Tibial artery (tissue), 4 donors: ENCODE measurements at regions not wholly inside any gene's neighbourhood (a gene's known extent, or its start where the extent isn't known, plus 50 kb on each side); places are given as distances from the start of the nearest gene placed in this dataset.

Source experiments
- DNase-seq, 2 donors: peaks; one replicate each; pipeline ENCODE4 v3.0.0-alpha.2; 2019
- H3K27ac ChIP-seq, 2 donors: fragments of 200-600 bp; sonication (generic) in 1 of 2; 1 replicate in 1 of 2; 2 replicates in 1 of 2; pipeline ENCODE4 v1.5.1; 2018 to 2019; ENCODE audit warnings: mild to moderate bottlenecking in 1 of 2
- H3K27me3 ChIP-seq, 2 donors: fragments of 200-600 bp; sonication (generic) in 1 of 2; one replicate each; pipeline versions ENCODE4 v1.5.1 to v1.6.0; 2016 to 2019
- H3K36me3 ChIP-seq, 3 donors: fragments of 200-600 bp; sonication (generic) in 2 of 3; one replicate each; pipeline ENCODE4 v1.5.1; 2016 to 2019; ENCODE audit warnings: mild to moderate bottlenecking in 2 of 3
- H3K4me1 ChIP-seq, 4 donors: fragments of 200-600 bp; sonication (generic) in 2 of 4; 1 replicate in 3 of 4; 2 replicates in 1 of 4; pipeline ENCODE4 v1.5.1; 2016 to 2019
- H3K4me3 ChIP-seq, 2 donors: fragments of 200-600 bp; sonication (generic) in 1 of 2; 1 replicate in 1 of 2; 2 replicates in 1 of 2; pipeline ENCODE4 v1.5.1; 2018 to 2019; ENCODE audit warnings: mild to moderate bottlenecking in 2 of 2
- H3K9me3 ChIP-seq, 3 donors: fragments of 200-600 bp; sonication (generic) in 1 of 3; one replicate each; pipeline ENCODE4 v1.5.1; 2016 to 2019
- intact Hi-C: fragments of 100-400 bp; cut with DNase I; formaldehyde crosslinking; loops from one replicate; pipeline ENCODE4 v1.15.0; 2023; ENCODE audit warnings: low total_unique reads
- TF ChIP-seq, protein P1 (sequence below), 2 experiments: fragments of 200-600 bp in 1 of 2; fragments of 450-650 bp in 1 of 2; IDR thresholded peaks; one replicate each; pipeline ENCODE4 v1.5.1; 2017 to 2019; ENCODE audit warnings: antibody characterized with exemption in 2 of 2, mild to moderate bottlenecking in 1 of 2, moderate library complexity in 1 of 2

DNA sequence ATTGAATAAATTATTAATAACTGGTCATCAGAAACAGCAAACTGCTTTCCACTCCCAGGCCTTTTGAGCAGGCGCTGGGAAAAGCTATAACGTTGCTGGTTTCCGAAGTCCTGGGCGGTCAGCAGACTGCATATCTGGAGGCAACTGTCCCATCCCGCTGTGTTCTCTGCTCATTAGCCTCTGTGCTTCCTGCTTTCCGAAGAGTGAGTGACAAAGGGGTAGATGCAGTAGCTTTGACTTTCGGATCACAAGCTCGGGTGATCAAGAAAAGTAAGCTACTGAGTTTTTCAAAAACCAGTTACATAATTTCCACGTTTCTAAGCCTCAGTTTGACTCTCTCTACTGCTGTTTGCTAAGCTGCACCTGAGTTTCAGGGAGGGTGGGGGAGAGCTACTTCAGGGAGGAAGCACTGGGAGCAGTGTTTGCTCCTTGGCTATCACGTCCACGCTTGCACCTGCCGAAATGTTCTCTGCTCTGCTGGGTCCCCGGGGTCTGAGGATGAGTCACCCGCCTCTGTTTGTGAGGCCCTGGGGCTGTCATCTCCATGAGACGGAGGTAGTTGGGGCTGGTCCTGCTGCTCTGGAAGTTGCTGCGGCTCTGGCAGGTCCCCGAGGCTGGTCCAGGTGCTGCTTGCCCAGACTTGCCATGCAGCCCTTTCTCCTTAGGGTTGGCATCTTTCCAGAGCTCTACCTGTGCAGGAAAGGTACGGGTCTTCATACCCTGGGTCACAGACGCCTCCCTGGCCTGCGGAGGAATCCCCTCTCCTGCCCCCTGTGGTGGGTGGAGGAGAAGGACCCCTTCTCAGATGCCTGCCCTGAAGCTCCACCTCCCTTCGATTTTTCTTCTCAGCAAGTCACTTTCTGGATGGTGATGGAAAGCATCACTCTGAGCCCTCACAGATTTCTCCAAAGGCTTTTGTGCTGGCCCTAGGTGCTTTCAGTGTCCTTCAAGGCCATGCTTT lies 220.0 kb downstream of the QKI start:
- TF ChIP-seq, protein P1, sequence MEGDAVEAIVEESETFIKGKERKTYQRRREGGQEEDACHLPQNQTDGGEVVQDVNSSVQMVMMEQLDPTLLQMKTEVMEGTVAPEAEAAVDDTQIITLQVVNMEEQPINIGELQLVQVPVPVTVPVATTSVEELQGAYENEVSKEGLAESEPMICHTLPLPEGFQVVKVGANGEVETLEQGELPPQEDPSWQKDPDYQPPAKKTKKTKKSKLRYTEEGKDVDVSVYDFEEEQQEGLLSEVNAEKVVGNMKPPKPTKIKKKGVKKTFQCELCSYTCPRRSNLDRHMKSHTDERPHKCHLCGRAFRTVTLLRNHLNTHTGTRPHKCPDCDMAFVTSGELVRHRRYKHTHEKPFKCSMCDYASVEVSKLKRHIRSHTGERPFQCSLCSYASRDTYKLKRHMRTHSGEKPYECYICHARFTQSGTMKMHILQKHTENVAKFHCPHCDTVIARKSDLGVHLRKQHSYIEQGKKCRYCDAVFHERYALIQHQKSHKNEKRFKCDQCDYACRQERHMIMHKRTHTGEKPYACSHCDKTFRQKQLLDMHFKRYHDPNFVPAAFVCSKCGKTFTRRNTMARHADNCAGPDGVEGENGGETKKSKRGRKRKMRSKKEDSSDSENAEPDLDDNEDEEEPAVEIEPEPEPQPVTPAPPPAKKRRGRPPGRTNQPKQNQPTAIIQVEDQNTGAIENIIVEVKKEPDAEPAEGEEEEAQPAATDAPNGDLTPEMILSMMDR (IDR thresholded peaks at IDR 0.05) = no peak

GRCh38 chr6:163630991-163631390 lies 216.5 kb downstream of the QKI start:
- Histone ChIP-seq H3K27me3 (peaks cover 0 to 24% of the 10 kb centered on the region in 2 donors), H3K36me3 (peaks cover 0 to 3% (median 0%) of the 10 kb centered on the region in 3 donors), H3K4me3 (no peak overlapping the region), H3K9me3 (peaks cover 0 to 20% (median 4%) of the 10 kb centered on the region in 3 donors), H3K27ac (no peak overlapping the region), H3K4me1 (no peaks in the 10 kb centered on the region)
- TF ChIP-seq, protein P1 (IDR thresholded peaks at IDR 0.05) = no peak
- intact Hi-C loops = no loop called here
- DNase-seq = peak in 1 of 2 donors; percentile 46

More for the DNA sequence above, 220.0 kb downstream of the QKI start:
- Histone ChIP-seq H3K4me1 (no peaks in the 10 kb centered on the region), H3K9me3 (peaks cover 0 to 16% (median 2%) of the 10 kb centered on the region in 3 donors), H3K27me3 (peaks cover 0 to 24% of the 10 kb centered on the region in 2 donors), H3K27ac (no peak overlapping the region), H3K4me3 (no peak overlapping the region), H3K36me3 (peaks cover 0 to under 1% (median 0%) of the 10 kb centered on the region in 3 donors)
- DNase-seq = peak in 1 of 2 donors; percentile 28
- intact Hi-C loops = no loop called here

DNA sequence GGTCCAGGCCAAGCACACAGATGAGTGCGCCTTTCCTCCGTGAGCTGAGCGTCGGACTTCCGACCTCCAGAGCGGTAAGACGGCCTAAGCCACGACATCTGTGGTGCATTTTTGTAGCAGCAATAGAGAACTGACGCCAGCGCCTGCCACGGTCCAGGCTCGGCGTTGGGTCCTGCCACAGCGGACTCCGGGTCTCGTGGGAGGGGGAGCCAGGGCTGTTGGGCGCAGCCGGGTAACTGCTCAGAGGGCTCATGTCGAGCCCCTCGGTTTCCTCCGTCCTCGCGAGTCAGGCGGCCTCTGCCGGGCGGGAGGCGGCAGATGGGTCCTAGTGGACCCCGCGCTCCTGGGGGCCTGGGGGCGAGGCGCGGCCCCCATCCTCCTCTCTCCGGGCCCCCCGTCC lies 216.1 kb downstream of the QKI start:
- peaks cover 0 to 3% (median 0%) of the 10 kb centered on the region in 3 donors for H3K36me3 ChIP-seq
- DNase-seq = no peak
- H3K27ac ChIP-seq = no peak overlapping the region
- no peaks in the 10 kb centered on the region for H3K4me1 ChIP-seq
- peaks cover 0 to 20% (median 4%) of the 10 kb centered on the region in 3 donors for H3K9me3 ChIP-seq
- H3K4me3 ChIP-seq = no peak overlapping the region
- intact Hi-C loops = no loop called here
- peaks cover 0 to 23% of the 10 kb centered on the region in 2 donors for H3K27me3 ChIP-seq
- TF ChIP-seq, protein P1 (IDR thresholded peaks at IDR 0.05) = no peak

- Histone ChIP-seq H3K4me1 (no peaks in the 10 kb centered on the region), H3K27me3 (peaks cover 0 to 21% of the 10 kb centered on the region in 2 donors), H3K9me3 (peaks cover 0 to 20% (median 4%) of the 10 kb centered on the region in 3 donors), H3K27ac (no peak overlapping the region), H3K36me3 (peaks cover 0 to 3% (median 0%) of the 10 kb centered on the region in 3 donors), H3K4me3 (no peak overlapping the region)
- TF ChIP-seq, protein P1 (IDR thresholded peaks at IDR 0.05) = no peak
- intact Hi-C loops = no loop called here
- DNase-seq = no peak
These were observed 215.6 kb downstream of the QKI start for GRCh38 chr6:163630096-163630495.
